ENCODE measurements at regions not wholly inside any gene's neighbourhood (a gene's known extent, or its start where the extent isn't known, plus 50 kb on each side); places are given as distances from the start of the nearest gene placed in this dataset.

GRCh38 chr13:88800505-88800904, 1129.3 kb downstream of the SLITRK5 start:
- H3K27me3 Mint-ChIP-seq (ENCODE audit: insufficient read depth, low read depth, poor library complexity) = no peaks in the 10 kb centered on the region
- no peaks in the 10 kb centered on the region for H3K79me2 ChIP-seq (replicated peaks; ENCODE audit: insufficient read depth)
- H3K27ac Mint-ChIP-seq = no peak overlapping the region
- no peak overlapping the region for H3K27ac ChIP-seq (ENCODE audit: low read depth)
- H3K4me3 Mint-ChIP-seq = no peak overlapping the region
- no peaks in the 10 kb centered on the region for H3K9me3 Mint-ChIP-seq
- no peak overlapping the region for H2AFZ ChIP-seq
- H3K36me3 Mint-ChIP-seq (ENCODE audit: low read depth) = no peaks in the 10 kb centered on the region
- H3K9me2 ChIP-seq (ENCODE audit: insufficient read depth) = no peaks in the 10 kb centered on the region
- H3K27me3 ChIP-seq (ENCODE audit: insufficient read depth) = no peaks in the 10 kb centered on the region
- no peaks in the 10 kb centered on the region for H3F3A ChIP-seq (replicated peaks; ENCODE audit: low read depth)
- H3K36me3 ChIP-seq (ENCODE audit: insufficient read depth) = no peaks in the 10 kb centered on the region
- H3K4me2 ChIP-seq = no peak overlapping the region
- H3K4me1 Mint-ChIP-seq = no peaks in the 10 kb centered on the region
- ATAC-seq = no peak
- no peaks in the 10 kb centered on the region for H4K20me1 ChIP-seq (replicated peaks; ENCODE audit: insufficient read depth)
- TF ChIP-seq, protein P1, sequence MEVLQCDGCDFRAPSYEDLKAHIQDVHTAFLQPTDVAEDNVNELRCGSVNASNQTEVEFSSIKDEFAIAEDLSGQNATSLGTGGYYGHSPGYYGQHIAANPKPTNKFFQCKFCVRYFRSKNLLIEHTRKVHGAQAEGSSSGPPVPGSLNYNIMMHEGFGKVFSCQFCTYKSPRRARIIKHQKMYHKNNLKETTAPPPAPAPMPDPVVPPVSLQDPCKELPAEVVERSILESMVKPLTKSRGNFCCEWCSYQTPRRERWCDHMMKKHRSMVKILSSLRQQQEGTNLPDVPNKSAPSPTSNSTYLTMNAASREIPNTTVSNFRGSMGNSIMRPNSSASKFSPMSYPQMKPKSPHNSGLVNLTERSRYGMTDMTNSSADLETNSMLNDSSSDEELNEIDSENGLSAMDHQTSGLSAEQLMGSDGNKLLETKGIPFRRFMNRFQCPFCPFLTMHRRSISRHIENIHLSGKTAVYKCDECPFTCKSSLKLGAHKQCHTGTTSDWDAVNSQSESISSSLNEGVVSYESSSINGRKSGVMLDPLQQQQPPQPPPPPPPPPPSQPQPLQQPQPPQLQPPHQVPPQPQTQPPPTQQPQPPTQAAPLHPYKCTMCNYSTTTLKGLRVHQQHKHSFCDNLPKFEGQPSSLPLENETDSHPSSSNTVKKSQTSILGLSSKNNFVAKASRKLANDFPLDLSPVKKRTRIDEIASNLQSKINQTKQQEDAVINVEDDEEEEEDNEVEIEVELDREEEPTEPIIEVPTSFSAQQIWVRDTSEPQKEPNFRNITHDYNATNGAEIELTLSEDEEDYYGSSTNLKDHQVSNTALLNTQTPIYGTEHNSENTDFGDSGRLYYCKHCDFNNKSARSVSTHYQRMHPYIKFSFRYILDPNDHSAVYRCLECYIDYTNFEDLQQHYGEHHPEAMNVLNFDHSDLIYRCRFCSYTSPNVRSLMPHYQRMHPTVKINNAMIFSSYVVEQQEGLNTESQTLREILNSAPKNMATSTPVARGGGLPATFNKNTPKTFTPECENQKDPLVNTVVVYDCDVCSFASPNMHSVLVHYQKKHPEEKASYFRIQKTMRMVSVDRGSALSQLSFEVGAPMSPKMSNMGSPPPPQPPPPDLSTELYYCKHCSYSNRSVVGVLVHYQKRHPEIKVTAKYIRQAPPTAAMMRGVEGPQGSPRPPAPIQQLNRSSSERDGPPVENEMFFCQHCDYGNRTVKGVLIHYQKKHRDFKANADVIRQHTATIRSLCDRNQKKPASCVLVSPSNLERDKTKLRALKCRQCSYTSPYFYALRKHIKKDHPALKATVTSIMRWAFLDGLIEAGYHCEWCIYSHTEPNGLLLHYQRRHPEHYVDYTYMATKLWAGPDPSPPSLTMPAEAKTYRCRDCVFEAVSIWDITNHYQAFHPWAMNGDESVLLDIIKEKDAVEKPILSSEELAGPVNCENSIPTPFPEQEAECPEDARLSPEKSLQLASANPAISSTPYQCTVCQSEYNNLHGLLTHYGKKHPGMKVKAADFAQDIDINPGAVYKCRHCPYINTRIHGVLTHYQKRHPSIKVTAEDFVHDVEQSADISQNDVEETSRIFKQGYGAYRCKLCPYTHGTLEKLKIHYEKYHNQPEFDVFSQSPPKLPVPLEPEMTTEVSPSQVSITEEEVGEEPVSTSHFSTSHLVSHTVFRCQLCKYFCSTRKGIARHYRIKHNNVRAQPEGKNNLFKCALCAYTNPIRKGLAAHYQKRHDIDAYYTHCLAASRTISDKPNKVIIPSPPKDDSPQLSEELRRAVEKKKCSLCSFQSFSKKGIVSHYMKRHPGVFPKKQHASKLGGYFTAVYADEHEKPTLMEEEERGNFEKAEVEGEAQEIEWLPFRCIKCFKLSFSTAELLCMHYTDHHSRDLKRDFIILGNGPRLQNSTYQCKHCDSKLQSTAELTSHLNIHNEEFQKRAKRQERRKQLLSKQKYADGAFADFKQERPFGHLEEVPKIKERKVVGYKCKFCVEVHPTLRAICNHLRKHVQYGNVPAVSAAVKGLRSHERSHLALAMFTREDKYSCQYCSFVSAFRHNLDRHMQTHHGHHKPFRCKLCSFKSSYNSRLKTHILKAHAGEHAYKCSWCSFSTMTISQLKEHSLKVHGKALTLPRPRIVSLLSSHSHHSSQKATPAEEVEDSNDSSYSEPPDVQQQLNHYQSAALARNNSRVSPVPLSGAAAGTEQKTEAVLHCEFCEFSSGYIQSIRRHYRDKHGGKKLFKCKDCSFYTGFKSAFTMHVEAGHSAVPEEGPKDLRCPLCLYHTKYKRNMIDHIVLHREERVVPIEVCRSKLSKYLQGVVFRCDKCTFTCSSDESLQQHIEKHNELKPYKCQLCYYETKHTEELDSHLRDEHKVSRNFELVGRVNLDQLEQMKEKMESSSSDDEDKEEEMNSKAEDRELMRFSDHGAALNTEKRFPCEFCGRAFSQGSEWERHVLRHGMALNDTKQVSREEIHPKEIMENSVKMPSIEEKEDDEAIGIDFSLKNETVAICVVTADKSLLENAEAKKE (CRISPR knock-in tag; IDR thresholded peaks at IDR 0.05) = no peak
- TF ChIP-seq REST (IDR thresholded peaks at IDR 0.05; ENCODE audit: unreplicated experiment) (no peak), JUNB (IDR thresholded peaks at IDR 0.05; ENCODE audit: unreplicated experiment) (no peak), STAT1 (IDR thresholded peaks at IDR 0.05; ENCODE audit: unreplicated experiment) (no peak), ZNF331 (CRISPR knock-in tag; IDR thresholded peaks at IDR 0.05; ENCODE audit: low read depth) (no peak), NANOG (IDR thresholded peaks at IDR 0.05; ENCODE audit: borderline replicate concordance) (no peak), CREB1 (CRISPR knock-in tag; IDR thresholded peaks at IDR 0.05; ENCODE audit: low read depth) (no peak), EZH2 (IDR thresholded peaks at IDR 0.05; ENCODE audit: low read depth, unreplicated experiment) (no peak), EZH2phosphoT487 (IDR thresholded peaks at IDR 0.05; ENCODE audit: unreplicated experiment) (no peak), ZNF114 (CRISPR knock-in tag; IDR thresholded peaks at IDR 0.05) (no peak)
- TF ChIP-seq, protein P2, sequence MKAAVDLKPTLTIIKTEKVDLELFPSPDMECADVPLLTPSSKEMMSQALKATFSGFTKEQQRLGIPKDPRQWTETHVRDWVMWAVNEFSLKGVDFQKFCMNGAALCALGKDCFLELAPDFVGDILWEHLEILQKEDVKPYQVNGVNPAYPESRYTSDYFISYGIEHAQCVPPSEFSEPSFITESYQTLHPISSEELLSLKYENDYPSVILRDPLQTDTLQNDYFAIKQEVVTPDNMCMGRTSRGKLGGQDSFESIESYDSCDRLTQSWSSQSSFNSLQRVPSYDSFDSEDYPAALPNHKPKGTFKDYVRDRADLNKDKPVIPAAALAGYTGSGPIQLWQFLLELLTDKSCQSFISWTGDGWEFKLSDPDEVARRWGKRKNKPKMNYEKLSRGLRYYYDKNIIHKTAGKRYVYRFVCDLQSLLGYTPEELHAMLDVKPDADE (IDR thresholded peaks at IDR 0.05) = no peak
- DNase-seq (ENCODE audit: low spot score) = no peak
- H3K4me3 ChIP-seq = no peak overlapping the region
- no peaks in the 10 kb centered on the region for H3K4me1 ChIP-seq (ENCODE audit: insufficient read depth)

Data from GM23338 (cell line).